HG03108 (cell line): ENCODE measurements at regions not wholly inside any gene's neighbourhood (a gene's known extent, or its start where the extent isn't known, plus 50 kb on each side); places are given as distances from the start of the nearest gene placed in this dataset.
A peak's percentile ranks its signal among the peaks of the same experiment; 100 is the strongest.

ENCODE experiments used
- ATAC-seq: cut with Tn5 transposase; IDR thresholded peaks from one replicate; pipeline ENCODE4 v1.9.1; 2021; ENCODE audit warnings: moderate library complexity; ENCODE audit not compliant: unreplicated experiment

GRCh38 chr4:104763554-104764222 is 269.0 kb upstream of the CXXC4 start:
- ATAC-seq, result no peak

GRCh38 chr4:104766676-104767075 is 272.0 kb upstream of the CXXC4 start:
- no peak for ATAC-seq

GRCh38 chr4:104772849-104773248 is 278.2 kb upstream of the CXXC4 start:
- peak; percentile 79 for ATAC-seq

- no peak for ATAC-seq
Measured at GRCh38 chr4:104795264-104795939, 300.7 kb upstream of the CXXC4 start.

GRCh38 chr4:104811727-104812126 is 317.0 kb upstream of the CXXC4 start:
- ATAC-seq, result no peak

- peak; percentile 71 for ATAC-seq
Measured at GRCh38 chr4:104815665-104816064, 321.0 kb upstream of the CXXC4 start.

GRCh38 chr4:104818579-104818978 is 323.9 kb upstream of the CXXC4 start:
- no peak for ATAC-seq

- ATAC-seq, result no peak
Measured at GRCh38 chr4:104826171-104826570, 320.5 kb upstream of the TET2 start.

- ATAC-seq, result no peak
Measured at GRCh38 chr4:104829761-104830160, 316.9 kb upstream of the TET2 start.

- ATAC-seq, result no peak
Measured at GRCh38 chr4:104848597-104849225, 298.0 kb upstream of the TET2 start.

- no peak for ATAC-seq
Measured at GRCh38 chr4:104859601-104860237, 287.0 kb upstream of the TET2 start.

- ATAC-seq, result peak; percentile 75
Measured at GRCh38 chr4:104860238-104861123, 286.2 kb upstream of the TET2 start.

GRCh38 chr4:104866809-104867208 is 279.9 kb upstream of the TET2 start:
- ATAC-seq, result no peak

GRCh38 chr4:104868533-104868932 is 278.1 kb upstream of the TET2 start:
- peak; percentile 18 for ATAC-seq

- peak; percentile 96 for ATAC-seq
Measured at GRCh38 chr4:104868958-104869357, 277.7 kb upstream of the TET2 start.

- no peak for ATAC-seq
Measured at GRCh38 chr4:104869831-104870230, 276.8 kb upstream of the TET2 start.

- ATAC-seq, result no peak
Measured at GRCh38 chr4:104870495-104871233, 276.0 kb upstream of the TET2 start.

- no peak for ATAC-seq
Measured at GRCh38 chr4:104878936-104879335, 267.7 kb upstream of the TET2 start.

- no peak for ATAC-seq
Measured at GRCh38 chr4:104879367-104879766, 267.3 kb upstream of the TET2 start.

GRCh38 chr4:104879854-104880253 is 266.8 kb upstream of the TET2 start:
- ATAC-seq, result no peak
